ENCODE measurements at regions not wholly inside any gene's neighbourhood (a gene's known extent, or its start where the extent isn't known, plus 50 kb on each side); places are given as distances from the start of the nearest gene placed in this dataset.

DNA sequence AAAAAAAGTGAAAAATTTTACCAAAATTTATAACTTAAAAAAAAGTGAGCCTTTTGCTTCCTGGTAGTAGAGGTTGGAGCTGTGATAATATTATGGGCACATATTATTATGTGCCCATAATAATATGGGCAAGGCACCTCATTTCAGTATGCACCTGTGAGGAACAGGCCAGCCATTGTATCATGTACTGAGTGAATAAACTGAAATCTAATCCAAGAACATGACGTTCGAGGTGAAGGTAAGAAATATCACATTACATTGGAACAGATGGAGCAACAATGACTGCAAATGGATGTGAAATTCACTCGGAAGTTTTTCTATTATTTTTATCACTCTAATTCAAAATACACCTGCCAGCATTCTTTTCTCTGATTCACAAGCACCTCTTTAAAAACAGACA, 216.0 kb downstream of the KLF6 start:
- H3K79me2 ChIP-seq (ENCODE audit: insufficient read depth, low read length) = no peaks in the 10 kb centered on the region
- H3K4me2 ChIP-seq (ENCODE audit: low read depth, low read length, poor library complexity, severe bottlenecking) = no peak overlapping the region
- no peaks in the 10 kb centered on the region for H3K4me1 ChIP-seq (ENCODE audit: insufficient read depth, low read length, poor library complexity, severe bottlenecking)
- no peaks in the 10 kb centered on the region for H3K36me3 ChIP-seq (ENCODE audit: insufficient read depth, low read length)
- no peak overlapping the region for H3K9ac ChIP-seq (ENCODE audit: low read depth, low read length, poor library complexity, severe bottlenecking)
- no peaks in the 10 kb centered on the region for H3F3A ChIP-seq (ENCODE audit: low read depth)
- no peaks in the 10 kb centered on the region for H3K9me2 ChIP-seq (replicated peaks; ENCODE audit: low read depth, low read length)
- no peak for TF ChIP-seq EZH2phosphoT487 (IDR thresholded peaks at IDR 0.05; ENCODE audit: borderline replicate concordance)
- no peak overlapping the region for H2AFZ ChIP-seq (ENCODE audit: low read length)
- H3K4me3 ChIP-seq (ENCODE audit: low read length, poor library complexity, severe bottlenecking) = no peak overlapping the region
- H3K27me3 ChIP-seq (ENCODE audit: insufficient read depth, low read length, poor library complexity, severe bottlenecking) = no peaks in the 10 kb centered on the region
- no peaks in the 10 kb centered on the region for H3K9me3 ChIP-seq (ENCODE audit: insufficient read depth, low read depth, low read length)
- H4K20me1 ChIP-seq (ENCODE audit: insufficient read depth, low read length, poor library complexity, severe bottlenecking) = no peaks in the 10 kb centered on the region

- Histone ChIP-seq H4K20me1 (ENCODE audit: insufficient read depth, low read length, poor library complexity, severe bottlenecking) (no peaks in the 10 kb centered on the region), H3K79me2 (ENCODE audit: insufficient read depth, low read length) (no peaks in the 10 kb centered on the region), H3K4me1 (ENCODE audit: insufficient read depth, low read length, poor library complexity, severe bottlenecking) (no peaks in the 10 kb centered on the region), H3F3A (ENCODE audit: low read depth) (no peaks in the 10 kb centered on the region), H3K36me3 (ENCODE audit: insufficient read depth, low read length) (no peaks in the 10 kb centered on the region), H3K27me3 (ENCODE audit: insufficient read depth, low read length, poor library complexity, severe bottlenecking) (no peaks in the 10 kb centered on the region), H3K9me2 (replicated peaks; ENCODE audit: low read depth, low read length) (no peaks in the 10 kb centered on the region), H3K9me3 (ENCODE audit: insufficient read depth, low read depth, low read length) (no peaks in the 10 kb centered on the region), H3K4me2 (ENCODE audit: low read depth, low read length, poor library complexity, severe bottlenecking) (no peak overlapping the region), H2AFZ (ENCODE audit: low read length) (0 out of 2 replicates have a peak overlapping the region, but pooled peaks have one; percentile 9), H3K9ac (ENCODE audit: low read depth, low read length, poor library complexity, severe bottlenecking) (no peak overlapping the region), H3K4me3 (ENCODE audit: low read length, poor library complexity, severe bottlenecking) (no peak overlapping the region)
- TF ChIP-seq EZH2phosphoT487 (IDR thresholded peaks at IDR 0.05; ENCODE audit: borderline replicate concordance) = no peak
- TF ChIP-seq, protein P1, sequence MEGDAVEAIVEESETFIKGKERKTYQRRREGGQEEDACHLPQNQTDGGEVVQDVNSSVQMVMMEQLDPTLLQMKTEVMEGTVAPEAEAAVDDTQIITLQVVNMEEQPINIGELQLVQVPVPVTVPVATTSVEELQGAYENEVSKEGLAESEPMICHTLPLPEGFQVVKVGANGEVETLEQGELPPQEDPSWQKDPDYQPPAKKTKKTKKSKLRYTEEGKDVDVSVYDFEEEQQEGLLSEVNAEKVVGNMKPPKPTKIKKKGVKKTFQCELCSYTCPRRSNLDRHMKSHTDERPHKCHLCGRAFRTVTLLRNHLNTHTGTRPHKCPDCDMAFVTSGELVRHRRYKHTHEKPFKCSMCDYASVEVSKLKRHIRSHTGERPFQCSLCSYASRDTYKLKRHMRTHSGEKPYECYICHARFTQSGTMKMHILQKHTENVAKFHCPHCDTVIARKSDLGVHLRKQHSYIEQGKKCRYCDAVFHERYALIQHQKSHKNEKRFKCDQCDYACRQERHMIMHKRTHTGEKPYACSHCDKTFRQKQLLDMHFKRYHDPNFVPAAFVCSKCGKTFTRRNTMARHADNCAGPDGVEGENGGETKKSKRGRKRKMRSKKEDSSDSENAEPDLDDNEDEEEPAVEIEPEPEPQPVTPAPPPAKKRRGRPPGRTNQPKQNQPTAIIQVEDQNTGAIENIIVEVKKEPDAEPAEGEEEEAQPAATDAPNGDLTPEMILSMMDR (conservative IDR thresholded peaks at IDR 0.05; ENCODE audit: low read length) = no peak
Observed at GRCh38 chr10:3568392-3568791, 216.6 kb downstream of the KLF6 start.

DNA sequence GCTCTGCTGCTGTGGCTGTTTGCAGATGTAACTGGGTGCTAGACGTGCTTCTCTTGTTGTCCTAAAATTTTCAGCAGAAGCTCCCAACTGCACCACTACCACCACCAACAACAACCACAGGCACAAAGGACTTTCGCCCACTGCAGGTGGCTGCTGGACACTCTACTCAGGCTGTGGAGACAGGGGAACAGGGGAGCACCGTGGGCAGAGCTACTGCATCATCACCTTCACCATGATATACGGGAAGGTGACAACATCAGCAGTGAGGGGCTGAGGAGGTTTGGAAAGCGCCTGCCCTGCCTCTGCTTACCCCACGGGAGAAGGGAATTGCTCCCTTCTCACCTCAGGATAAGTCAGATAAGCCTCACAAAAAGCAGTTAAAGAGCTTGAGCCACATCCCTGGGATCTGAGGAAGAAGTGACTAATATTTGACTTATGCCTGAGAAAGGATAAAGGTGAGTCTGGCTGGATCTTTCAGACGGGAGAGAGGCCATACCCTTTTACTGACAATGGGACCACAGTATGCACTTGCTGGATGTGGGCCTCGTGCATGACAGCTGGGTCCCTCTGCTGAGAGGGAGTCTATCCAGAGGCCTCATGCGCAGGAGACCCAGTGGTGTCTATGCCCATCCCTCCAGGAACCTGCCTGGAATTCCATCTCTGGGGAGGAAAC, 217.6 kb downstream of the KLF6 start:
- Histone ChIP-seq H3K9ac (ENCODE audit: low read depth, low read length, poor library complexity, severe bottlenecking) (no peak overlapping the region), H3K9me3 (ENCODE audit: insufficient read depth, low read depth, low read length) (no peaks in the 10 kb centered on the region), H3K4me3 (ENCODE audit: low read length, poor library complexity, severe bottlenecking) (no peak overlapping the region), H3K79me2 (ENCODE audit: insufficient read depth, low read length) (no peaks in the 10 kb centered on the region), H3F3A (ENCODE audit: low read depth) (no peaks in the 10 kb centered on the region), H3K27me3 (ENCODE audit: insufficient read depth, low read length, poor library complexity, severe bottlenecking) (no peaks in the 10 kb centered on the region), H3K4me1 (ENCODE audit: insufficient read depth, low read length, poor library complexity, severe bottlenecking) (no peaks in the 10 kb centered on the region), H4K20me1 (ENCODE audit: insufficient read depth, low read length, poor library complexity, severe bottlenecking) (no peaks in the 10 kb centered on the region), H2AFZ (ENCODE audit: low read length) (no peak overlapping the region), H3K36me3 (ENCODE audit: insufficient read depth, low read length) (no peaks in the 10 kb centered on the region), H3K9me2 (replicated peaks; ENCODE audit: low read depth, low read length) (no peaks in the 10 kb centered on the region), H3K4me2 (ENCODE audit: low read depth, low read length, poor library complexity, severe bottlenecking) (no peak overlapping the region)
- no peak for TF ChIP-seq EZH2phosphoT487 (IDR thresholded peaks at IDR 0.05; ENCODE audit: borderline replicate concordance)
- TF ChIP-seq, protein P1 (conservative IDR thresholded peaks at IDR 0.05; ENCODE audit: low read length) = no peak

- Histone ChIP-seq H3K4me1 (ENCODE audit: insufficient read depth, low read length, poor library complexity, severe bottlenecking) (no peaks in the 10 kb centered on the region), H3K4me3 (ENCODE audit: low read length, poor library complexity, severe bottlenecking) (no peak overlapping the region), H2AFZ (ENCODE audit: low read length) (no peak overlapping the region), H3K36me3 (ENCODE audit: insufficient read depth, low read length) (no peaks in the 10 kb centered on the region), H4K20me1 (ENCODE audit: insufficient read depth, low read length, poor library complexity, severe bottlenecking) (no peaks in the 10 kb centered on the region), H3K9me2 (replicated peaks; ENCODE audit: low read depth, low read length) (no peaks in the 10 kb centered on the region), H3K9ac (ENCODE audit: low read depth, low read length, poor library complexity, severe bottlenecking) (no peak overlapping the region), H3K9me3 (ENCODE audit: insufficient read depth, low read depth, low read length) (no peaks in the 10 kb centered on the region), H3F3A (ENCODE audit: low read depth) (no peaks in the 10 kb centered on the region), H3K79me2 (ENCODE audit: insufficient read depth, low read length) (no peaks in the 10 kb centered on the region), H3K4me2 (ENCODE audit: low read depth, low read length, poor library complexity, severe bottlenecking) (no peak overlapping the region), H3K27me3 (ENCODE audit: insufficient read depth, low read length, poor library complexity, severe bottlenecking) (no peaks in the 10 kb centered on the region)
- TF ChIP-seq, protein P1 (conservative IDR thresholded peaks at IDR 0.05; ENCODE audit: low read length) = no peak
- TF ChIP-seq EZH2phosphoT487 (IDR thresholded peaks at IDR 0.05; ENCODE audit: borderline replicate concordance) = no peak
Observed at GRCh38 chr10:3566627-3567026, 218.4 kb downstream of the KLF6 start.
